Chondrocyte (in vitro differentiated cells): ENCODE measurements at regions not wholly inside any gene's neighbourhood (a gene's known extent, or its start where the extent isn't known, plus 50 kb on each side); places are given as distances from the start of the nearest gene placed in this dataset.
A peak's percentile ranks its signal among the peaks of the same experiment; 100 is the strongest.

ENCODE experiments used
- DNase-seq: peaks from one replicate; pipeline ENCODE4 v3.0.0; 2021; ENCODE audit warnings: mixed read lengths, low spot score
- H3K27ac Mint-ChIP-seq: one replicate; pipeline ENCODE4 v1.8.0; 2021; ENCODE audit warnings: mild to moderate bottlenecking, moderate library complexity, mixed read lengths; ENCODE audit not compliant: unreplicated experiment
- H3K27me3 Mint-ChIP-seq: 2 replicates; pipeline ENCODE4 v1.8.0; 2021; ENCODE audit warnings: low read depth, mixed read lengths
- H3K36me3 Mint-ChIP-seq: 2 replicates; pipeline ENCODE4 v1.8.0; 2021; ENCODE audit warnings: low read depth, mixed read lengths
- H3K4me1 Mint-ChIP-seq: 2 replicates; pipeline ENCODE4 v1.8.0; 2021; ENCODE audit warnings: low read depth, mild to moderate bottlenecking, mixed read lengths
- H3K4me3 Mint-ChIP-seq: one replicate; pipeline ENCODE4 v1.8.0; 2021; ENCODE audit warnings: mild to moderate bottlenecking, moderate library complexity, mixed read lengths; ENCODE audit not compliant: unreplicated experiment
- H3K9me3 Mint-ChIP-seq: 2 replicates; pipeline ENCODE4 v1.8.0; 2021; ENCODE audit warnings: low read depth, mixed read lengths
- TF ChIP-seq, protein P1 (sequence below): fragments of 200-600 bp; sonication (generic); IDR thresholded peaks from 2 replicates; pipeline ENCODE4 v1.5.0; 2021; ENCODE audit warnings: antibody characterized with exemption, mild to moderate bottlenecking, moderate library complexity

DNA sequence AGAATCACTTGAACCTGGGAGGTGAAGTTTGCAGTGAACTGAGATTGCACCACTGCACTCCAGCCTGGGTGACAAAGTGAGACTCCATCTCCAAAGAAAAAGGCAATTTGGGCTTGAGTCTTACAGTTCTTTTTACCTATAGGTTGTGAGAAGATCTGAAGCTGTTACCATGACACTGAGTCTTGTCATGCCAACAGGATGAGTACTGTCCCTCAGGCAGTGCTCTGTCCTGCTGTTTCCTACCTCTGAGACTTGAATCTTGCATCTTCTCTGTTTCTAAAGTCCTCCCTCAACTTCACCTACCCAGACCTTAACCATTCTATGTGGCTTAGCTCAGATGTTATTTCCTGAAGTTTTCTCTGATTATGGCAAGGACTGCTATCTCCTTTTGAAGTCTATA, 400.8 kb upstream of the PRICKLE1 start:
- Mint-ChIP-seq H3K27me3 (no peaks in the 10 kb centered on the region), H3K27ac (no peak overlapping the region), H3K9me3 (no peaks in the 10 kb centered on the region), H3K4me1 (peaks cover 34% of the 10 kb centered on the region), H3K4me3 (no peak overlapping the region), H3K36me3 (no peaks in the 10 kb centered on the region)
- TF ChIP-seq, protein P1, sequence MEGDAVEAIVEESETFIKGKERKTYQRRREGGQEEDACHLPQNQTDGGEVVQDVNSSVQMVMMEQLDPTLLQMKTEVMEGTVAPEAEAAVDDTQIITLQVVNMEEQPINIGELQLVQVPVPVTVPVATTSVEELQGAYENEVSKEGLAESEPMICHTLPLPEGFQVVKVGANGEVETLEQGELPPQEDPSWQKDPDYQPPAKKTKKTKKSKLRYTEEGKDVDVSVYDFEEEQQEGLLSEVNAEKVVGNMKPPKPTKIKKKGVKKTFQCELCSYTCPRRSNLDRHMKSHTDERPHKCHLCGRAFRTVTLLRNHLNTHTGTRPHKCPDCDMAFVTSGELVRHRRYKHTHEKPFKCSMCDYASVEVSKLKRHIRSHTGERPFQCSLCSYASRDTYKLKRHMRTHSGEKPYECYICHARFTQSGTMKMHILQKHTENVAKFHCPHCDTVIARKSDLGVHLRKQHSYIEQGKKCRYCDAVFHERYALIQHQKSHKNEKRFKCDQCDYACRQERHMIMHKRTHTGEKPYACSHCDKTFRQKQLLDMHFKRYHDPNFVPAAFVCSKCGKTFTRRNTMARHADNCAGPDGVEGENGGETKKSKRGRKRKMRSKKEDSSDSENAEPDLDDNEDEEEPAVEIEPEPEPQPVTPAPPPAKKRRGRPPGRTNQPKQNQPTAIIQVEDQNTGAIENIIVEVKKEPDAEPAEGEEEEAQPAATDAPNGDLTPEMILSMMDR = no peak
- DNase-seq = no peak

GRCh38 chr12:42987216-42987650, 397.7 kb upstream of the PRICKLE1 start:
- DNase-seq = no peak
- H3K9me3 Mint-ChIP-seq = no peaks in the 10 kb centered on the region
- peak overlapping the region; percentile 19 for H3K27ac Mint-ChIP-seq
- no peaks in the 10 kb centered on the region for H3K36me3 Mint-ChIP-seq
- TF ChIP-seq, protein P1 = no peak
- H3K27me3 Mint-ChIP-seq = no peaks in the 10 kb centered on the region
- H3K4me3 Mint-ChIP-seq = peak overlapping the region; percentile 17
- H3K4me1 Mint-ChIP-seq = peaks cover 40% of the 10 kb centered on the region

- H3K4me1 Mint-ChIP-seq = peaks cover 48% of the 10 kb centered on the region
- H3K36me3 Mint-ChIP-seq = no peaks in the 10 kb centered on the region
- no peak overlapping the region for H3K4me3 Mint-ChIP-seq
- no peak for DNase-seq
- no peaks in the 10 kb centered on the region for H3K27me3 Mint-ChIP-seq
- TF ChIP-seq, protein P1 = no peak
- no peak overlapping the region for H3K27ac Mint-ChIP-seq
- H3K9me3 Mint-ChIP-seq = no peaks in the 10 kb centered on the region
Observed at GRCh38 chr12:42985506-42985905, 396.0 kb upstream of the PRICKLE1 start.

DNA sequence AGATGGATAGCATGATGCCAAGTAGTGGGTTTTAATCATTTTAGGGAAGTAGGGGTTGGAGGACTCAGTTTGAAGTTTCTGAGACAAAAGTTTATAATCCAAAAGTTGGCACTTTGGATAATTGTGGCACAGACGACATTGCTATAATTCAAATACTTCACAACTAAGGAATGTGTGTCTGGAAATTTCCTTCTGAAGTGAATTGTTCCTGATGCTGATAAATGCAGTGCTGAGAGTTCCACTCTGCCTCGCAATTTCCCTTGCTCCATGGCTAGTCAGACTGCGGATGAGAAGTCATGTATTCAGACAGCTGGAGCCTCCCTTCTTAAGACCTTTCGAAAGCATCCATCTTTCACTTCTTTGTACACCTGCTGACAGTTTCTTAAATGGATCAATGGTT, 393.3 kb upstream of the PRICKLE1 start:
- Mint-ChIP-seq H3K4me1 (peaks cover 57% of the 10 kb centered on the region), H3K9me3 (no peaks in the 10 kb centered on the region), H3K4me3 (no peak overlapping the region), H3K36me3 (no peaks in the 10 kb centered on the region), H3K27me3 (no peaks in the 10 kb centered on the region), H3K27ac (peak overlapping the region; percentile 6)
- DNase-seq = no peak
- TF ChIP-seq, protein P1 = no peak

DNA sequence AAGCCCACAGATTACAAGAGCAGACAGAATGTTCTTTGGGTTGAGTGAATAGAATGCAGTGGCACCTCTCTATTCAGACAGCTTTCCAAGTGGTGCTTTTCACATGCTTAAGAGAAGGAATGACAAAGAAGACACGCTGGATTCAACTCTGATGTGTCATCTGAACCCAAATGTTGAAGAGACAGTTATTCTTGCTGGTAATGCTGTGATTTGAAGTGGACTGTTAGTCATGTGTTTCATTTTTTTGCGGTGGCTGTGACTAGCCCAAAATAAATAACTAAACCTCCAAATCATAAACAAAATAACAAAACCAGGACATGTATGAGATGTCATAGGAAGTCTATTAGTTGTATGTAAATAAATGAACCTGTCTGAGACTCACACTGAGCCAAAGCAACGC, 391.8 kb upstream of the PRICKLE1 start:
- Mint-ChIP-seq H3K4me1 (peaks cover 47% of the 10 kb centered on the region), H3K36me3 (no peaks in the 10 kb centered on the region), H3K4me3 (no peak overlapping the region), H3K9me3 (no peaks in the 10 kb centered on the region), H3K27me3 (no peaks in the 10 kb centered on the region), H3K27ac (peak overlapping the region; percentile 38)
- no peak for DNase-seq
- TF ChIP-seq, protein P1 = no peak
